Activated T-cell treated with anti-CD3 and anti-CD28 coated beads, Interleukin-2, amount 50 U/mL, for 4 hours (primary cell): ENCODE measurements at regions not wholly inside any gene's neighbourhood (a gene's known extent, or its start where the extent isn't known, plus 50 kb on each side); places are given as distances from the start of the nearest gene placed in this dataset.
"Not testable (repeated sequence)": the region's sequence is repeated elsewhere in the genome, so short reads cannot be mapped to it uniquely, and the experiment has no call there.

Source experiments
- ATAC-seq, 2 donors: fragments of 200-7000 bp; cut with Tn5 transposase; one replicate each; pipeline ENCODE4 v1.10.0; 2021
- DNase-seq: peaks from one replicate; pipeline ENCODE4 v3.0.0-alpha.2; 2020
- H3K27me3 Mint-ChIP-seq: one replicate; pipeline ENCODE4 v1.8.0; 2021; ENCODE audit warnings: low read depth, mixed read lengths
- H3K36me3 Mint-ChIP-seq: one replicate; pipeline ENCODE4 v1.8.0; 2022; ENCODE audit warnings: mixed read lengths; ENCODE audit not compliant: insufficient read depth
- H3K4me1 Mint-ChIP-seq: one replicate; pipeline ENCODE4 v1.8.0; 2021; ENCODE audit warnings: low read depth, mixed read lengths
- H3K4me3 Mint-ChIP-seq: one replicate; pipeline ENCODE4 v1.8.0; 2021; ENCODE audit warnings: mild to moderate bottlenecking, moderate library complexity, mixed read lengths
- H3K9me3 Mint-ChIP-seq: one replicate; pipeline ENCODE4 v1.8.0; 2021; ENCODE audit warnings: mixed read lengths

DNA sequence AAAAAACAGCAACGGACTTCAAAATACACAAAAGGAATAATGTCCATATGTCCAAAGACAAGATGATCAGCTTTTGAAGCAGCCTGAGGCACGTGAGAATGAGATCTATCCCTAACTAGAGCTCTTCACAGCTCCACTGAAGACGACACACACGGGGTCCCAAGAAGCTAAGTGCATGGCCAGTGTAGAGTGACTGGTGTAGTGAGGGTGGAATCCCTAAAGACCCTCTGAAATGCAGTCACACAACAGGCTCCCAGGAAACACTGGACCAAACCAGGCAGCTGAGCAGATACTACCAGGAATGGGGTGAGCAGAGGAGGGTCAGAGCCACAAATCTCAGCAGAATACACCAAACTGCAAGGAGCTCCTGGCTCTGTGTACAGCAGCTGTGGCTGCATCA is 932.4 kb upstream of the ZNF722 start:
- not testable (repeated sequence) for H3K27me3 Mint-ChIP-seq, DNase-seq, H3K4me1 Mint-ChIP-seq, H3K4me3 Mint-ChIP-seq, H3K36me3 Mint-ChIP-seq, ATAC-seq
- H3K9me3 Mint-ChIP-seq: peaks cover 14% of the 10 kb centered on the region

DNA sequence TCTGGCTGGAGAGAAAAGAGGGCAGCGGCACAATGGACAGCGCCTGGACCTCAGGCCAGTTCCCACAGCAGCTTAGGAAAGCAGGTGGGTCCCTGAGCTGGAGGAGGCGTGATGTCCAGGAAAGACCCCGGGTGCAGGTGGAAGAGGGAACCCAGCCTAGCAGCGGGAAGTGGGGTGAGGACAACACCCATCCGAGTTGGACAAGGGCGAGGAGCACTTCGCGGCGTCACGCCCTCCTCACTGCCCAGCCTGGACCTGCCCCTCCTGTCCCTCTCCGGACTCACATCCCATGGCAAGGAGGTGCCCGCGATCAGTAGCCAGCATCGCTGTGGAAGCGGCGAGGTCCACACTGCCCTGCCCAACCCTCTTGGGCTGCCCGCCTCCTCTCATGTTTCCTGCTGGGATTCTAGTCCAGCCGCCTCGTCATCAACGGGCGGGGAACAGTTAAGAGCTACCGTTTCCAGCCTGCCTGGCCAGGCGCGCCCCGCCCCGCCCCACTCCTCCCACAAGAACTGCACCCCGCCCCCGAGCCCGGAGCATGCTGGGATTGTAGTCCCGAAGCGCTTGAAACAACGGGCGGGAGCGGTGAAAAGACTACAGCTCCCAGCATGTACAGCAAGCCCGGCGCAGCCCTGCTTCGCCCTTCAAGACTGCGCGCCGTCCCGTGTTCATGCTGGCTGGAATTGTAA is 930.6 kb upstream of the ZNF722 start:
- no peak overlapping the region for H3K4me3 Mint-ChIP-seq
- H3K27me3 Mint-ChIP-seq: no peaks in the 10 kb centered on the region
- peaks cover 19% of the 10 kb centered on the region for H3K9me3 Mint-ChIP-seq
- no peak for ATAC-seq
- DNase-seq: no peak
- H3K4me1 Mint-ChIP-seq: no peaks in the 10 kb centered on the region
- H3K36me3 Mint-ChIP-seq: no peaks in the 10 kb centered on the region

DNA sequence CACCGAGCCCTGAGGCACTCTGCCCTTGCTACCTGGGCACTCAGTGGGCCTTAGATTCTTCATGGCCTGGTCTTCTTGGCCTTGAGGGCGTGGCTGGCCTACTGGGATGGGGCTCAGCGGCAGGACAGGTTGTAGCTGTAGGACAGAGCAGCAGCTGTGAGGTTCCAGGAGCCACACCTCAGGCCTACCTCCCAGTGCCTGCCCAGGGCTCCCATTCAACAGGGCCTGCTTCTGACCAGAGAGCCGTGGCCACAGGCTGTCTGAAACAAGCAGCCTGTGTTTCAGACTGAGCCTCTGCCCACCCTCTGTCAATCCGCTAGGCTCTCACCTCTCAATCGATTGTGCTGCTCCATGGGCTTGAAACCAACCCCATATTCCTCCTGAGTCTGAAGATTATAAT is 928.0 kb upstream of the ZNF722 start:
- Mint-ChIP-seq H3K4me3 (no peak overlapping the region), H3K36me3 (no peaks in the 10 kb centered on the region), H3K27me3 (no peaks in the 10 kb centered on the region), H3K4me1 (no peaks in the 10 kb centered on the region), H3K9me3 (peaks cover 30% of the 10 kb centered on the region)
- DNase-seq: no peak
- no peak for ATAC-seq

DNA sequence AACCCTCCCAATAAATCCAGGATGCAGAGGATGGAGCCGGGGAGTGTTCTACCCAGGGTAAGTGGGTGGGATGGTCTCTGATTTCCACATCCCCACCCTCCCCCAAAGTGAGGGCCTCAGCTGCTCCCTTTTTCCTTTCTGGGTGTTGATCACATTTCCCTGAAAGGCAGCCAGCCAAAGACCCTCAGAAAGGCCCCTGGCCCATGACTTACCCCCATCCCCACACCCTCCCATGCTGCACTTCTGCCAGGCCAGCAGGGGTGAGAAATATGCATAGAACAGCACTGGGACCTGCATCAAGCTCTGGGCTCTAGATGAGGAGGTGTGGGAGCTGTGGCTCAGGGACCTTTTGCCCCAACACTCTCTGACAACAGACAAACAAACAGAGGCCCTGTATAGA is 927.3 kb upstream of the ZNF722 start:
- Mint-ChIP-seq H3K4me3 (no peak overlapping the region), H3K9me3 (peaks cover 28% of the 10 kb centered on the region), H3K36me3 (no peaks in the 10 kb centered on the region), H3K27me3 (no peaks in the 10 kb centered on the region), H3K4me1 (no peaks in the 10 kb centered on the region)
- DNase-seq (no peak), ATAC-seq (no peak)

DNA sequence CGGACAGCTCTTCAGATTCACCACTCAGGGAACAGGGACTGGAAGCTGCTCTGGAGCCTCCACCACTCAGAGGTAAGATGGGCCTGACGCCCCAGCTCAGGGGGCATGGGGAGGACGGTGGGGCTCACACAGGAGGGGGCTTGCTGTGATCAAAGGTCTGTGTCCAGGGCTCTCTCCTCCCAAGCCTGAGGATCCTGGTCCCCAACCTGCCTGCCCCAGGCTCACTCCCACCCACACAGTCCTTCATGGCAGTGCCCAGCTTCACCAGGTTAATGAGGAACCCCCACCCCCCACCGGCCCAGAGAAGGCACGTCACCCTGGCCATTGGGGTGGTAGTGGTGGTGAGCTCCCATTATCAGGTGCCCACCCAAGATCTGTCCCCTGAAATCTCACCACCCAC is 926.7 kb upstream of the ZNF722 start:
- Mint-ChIP-seq H3K27me3 (no peaks in the 10 kb centered on the region), H3K36me3 (no peaks in the 10 kb centered on the region), H3K4me1 (no peaks in the 10 kb centered on the region), H3K9me3 (peaks cover 28% of the 10 kb centered on the region), H3K4me3 (no peak overlapping the region)
- DNase-seq (no peak), ATAC-seq (no peak)

GRCh38 chr7:63072806-63073205 is 925.8 kb upstream of the ZNF722 start:
- Mint-ChIP-seq H3K4me3 (no peak overlapping the region), H3K27me3 (no peaks in the 10 kb centered on the region), H3K4me1 (no peaks in the 10 kb centered on the region), H3K36me3 (no peaks in the 10 kb centered on the region), H3K9me3 (peaks cover 28% of the 10 kb centered on the region)
- no peak for DNase-seq
- ATAC-seq: no peak

DNA sequence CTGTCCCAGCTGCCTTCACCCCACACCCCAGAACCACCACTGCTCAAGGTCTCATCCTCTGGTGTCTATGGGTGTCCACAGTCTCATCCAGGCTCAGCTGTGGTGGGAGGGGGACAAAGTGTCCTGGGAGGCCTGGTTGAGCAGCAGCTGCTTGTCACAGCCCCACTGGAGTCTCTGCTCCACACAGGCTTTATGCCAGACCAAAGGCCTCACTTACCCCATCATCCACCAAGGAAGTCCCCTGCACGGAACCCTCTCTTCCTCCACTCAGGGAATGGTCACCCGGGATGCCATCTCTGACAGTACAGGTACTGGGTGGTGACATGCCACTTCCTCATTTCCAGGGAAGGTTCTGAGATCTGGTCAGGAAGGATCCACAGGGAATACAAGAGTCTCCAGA is 925.4 kb upstream of the ZNF722 start:
- Mint-ChIP-seq H3K27me3 (no peaks in the 10 kb centered on the region), H3K9me3 (peaks cover 28% of the 10 kb centered on the region), H3K4me3 (no peak overlapping the region), H3K4me1 (no peaks in the 10 kb centered on the region), H3K36me3 (no peaks in the 10 kb centered on the region)
- DNase-seq: no peak
- no peak for ATAC-seq

DNA sequence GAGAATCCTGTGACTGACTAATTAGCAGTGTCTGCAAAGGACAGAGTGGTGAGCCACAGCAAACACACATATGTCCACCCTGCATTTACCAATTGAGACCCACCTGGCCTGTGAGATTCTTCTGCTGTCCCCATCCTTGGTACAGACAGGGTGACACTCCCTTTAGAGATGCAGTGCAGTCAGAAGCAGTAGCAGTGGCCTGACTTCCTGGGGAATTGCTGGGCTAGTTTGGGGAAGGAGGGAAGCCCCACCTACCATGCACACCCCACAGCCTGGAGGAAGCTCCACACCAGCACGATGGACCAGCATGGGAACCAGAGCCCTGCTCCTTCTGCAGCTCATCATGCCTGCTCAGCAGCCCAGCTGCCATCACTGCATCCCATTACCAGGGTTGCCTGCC is 924.9 kb upstream of the ZNF722 start:
- Mint-ChIP-seq H3K4me3 (no peak overlapping the region), H3K36me3 (no peaks in the 10 kb centered on the region), H3K9me3 (peaks cover 26% of the 10 kb centered on the region), H3K27me3 (no peaks in the 10 kb centered on the region), H3K4me1 (no peaks in the 10 kb centered on the region)
- no peak for DNase-seq
- ATAC-seq: no peak

DNA sequence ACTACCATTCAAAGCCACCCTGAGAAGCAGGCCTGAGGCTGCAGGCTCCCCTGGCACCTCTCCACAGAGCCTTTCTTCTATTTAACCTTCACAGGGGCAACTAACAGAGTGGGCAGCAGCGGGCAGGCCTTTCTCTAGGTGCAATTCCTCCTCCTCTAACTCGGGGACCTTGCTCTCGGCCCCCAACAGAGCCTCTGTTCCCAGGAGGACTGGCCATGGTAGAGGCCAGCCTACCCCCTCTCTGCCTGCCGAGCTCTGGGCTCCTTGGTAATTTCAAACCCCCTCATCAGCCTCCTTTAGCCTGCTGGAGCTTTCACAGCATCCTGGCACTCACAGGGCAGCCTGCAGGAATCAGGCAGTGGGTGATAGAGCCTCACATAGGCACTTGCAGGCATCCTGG is 920.8 kb upstream of the ZNF722 start:
- ATAC-seq (no peak), DNase-seq (no peak)
- Mint-ChIP-seq H3K27me3 (no peaks in the 10 kb centered on the region), H3K4me1 (no peaks in the 10 kb centered on the region), H3K4me3 (no peak overlapping the region), H3K36me3 (no peaks in the 10 kb centered on the region), H3K9me3 (peaks cover 34% of the 10 kb centered on the region)

DNA sequence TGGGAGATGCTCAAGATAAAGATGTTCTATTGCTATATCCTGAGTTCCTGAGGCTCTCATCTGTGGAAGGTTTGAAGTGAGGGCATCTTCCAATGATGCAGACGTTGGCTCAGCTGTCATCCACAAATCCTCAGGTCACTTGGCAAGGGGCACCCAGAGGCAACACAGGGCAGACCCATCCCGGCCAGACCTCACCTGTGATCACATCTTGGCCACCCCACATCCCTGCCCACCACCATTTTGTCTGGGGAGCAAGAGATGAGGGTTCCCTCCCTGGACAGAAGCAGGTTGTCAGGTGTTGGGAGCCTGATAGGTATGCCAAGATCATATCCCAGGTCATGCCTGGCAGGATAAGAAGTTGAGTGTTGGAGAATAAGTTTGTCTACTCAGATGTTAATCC is 918.2 kb upstream of the ZNF722 start:
- Mint-ChIP-seq H3K36me3 (no peaks in the 10 kb centered on the region), H3K4me1 (no peaks in the 10 kb centered on the region), H3K27me3 (no peaks in the 10 kb centered on the region), H3K9me3 (peaks cover 37% of the 10 kb centered on the region), H3K4me3 (no peak overlapping the region)
- DNase-seq: no peak
- no peak for ATAC-seq

GRCh38 chr7:63080831-63081230 is 917.8 kb upstream of the ZNF722 start:
- Mint-ChIP-seq H3K27me3 (no peaks in the 10 kb centered on the region), H3K4me3 (no peak overlapping the region), H3K9me3 (peaks cover 40% of the 10 kb centered on the region), H3K4me1 (no peaks in the 10 kb centered on the region), H3K36me3 (no peaks in the 10 kb centered on the region)
- ATAC-seq: no peak
- DNase-seq: no peak

DNA sequence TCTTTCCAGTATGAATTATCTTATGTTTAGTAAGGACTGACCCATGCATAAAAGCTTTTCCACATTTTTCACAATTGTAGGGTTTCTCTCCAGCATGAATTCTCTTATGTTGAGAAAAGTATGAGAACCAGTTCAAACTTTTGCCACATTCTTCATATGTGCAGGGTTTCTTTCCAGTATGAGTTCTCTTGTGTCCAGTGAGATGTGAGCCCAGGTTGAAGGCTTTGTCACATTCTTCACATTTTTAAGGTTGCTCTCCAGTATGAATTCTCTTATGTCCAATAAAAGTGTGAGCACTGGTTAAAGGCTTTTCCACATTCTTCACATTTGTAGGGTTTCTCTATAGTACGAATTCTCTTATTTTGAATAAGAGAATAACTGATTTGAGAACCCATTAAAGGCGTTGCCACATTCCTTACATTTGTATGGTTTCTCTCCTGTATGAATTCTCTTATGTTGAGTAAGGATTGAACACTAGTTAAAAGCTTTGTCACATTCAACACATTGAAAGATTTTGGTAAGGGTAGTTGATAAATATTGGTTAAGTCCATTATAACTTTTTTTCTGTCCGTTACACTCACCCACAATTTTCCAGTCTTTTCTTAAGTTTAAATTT is 911.0 kb upstream of the ZNF722 start:
- Mint-ChIP-seq H3K4me3 (no peak overlapping the region), H3K9me3 (peaks cover 71% of the 10 kb centered on the region), H3K27me3 (no peaks in the 10 kb centered on the region), H3K36me3 (no peaks in the 10 kb centered on the region), H3K4me1 (no peaks in the 10 kb centered on the region)
- DNase-seq (no peak), ATAC-seq (no peak)

GRCh38 chr7:63092951-63093350 is 905.7 kb upstream of the ZNF722 start:
- H3K4me3 Mint-ChIP-seq: no peak overlapping the region
- no peak for ATAC-seq

GRCh38 chr7:63093481-63093880 is 905.2 kb upstream of the ZNF722 start:
- DNase-seq (no peak), ATAC-seq (no peak)
- no peaks in the 10 kb centered on the region for H3K4me1 Mint-ChIP-seq
- no peaks in the 10 kb centered on the region for H3K36me3 Mint-ChIP-seq
- H3K4me3 Mint-ChIP-seq: no peak overlapping the region
- peaks cover 39% of the 10 kb centered on the region for H3K9me3 Mint-ChIP-seq
- no peaks in the 10 kb centered on the region for H3K27me3 Mint-ChIP-seq

More at GRCh38 chr7:63092951-63093350, 905.7 kb upstream of the ZNF722 start:
- Mint-ChIP-seq H3K9me3 (peaks cover 44% of the 10 kb centered on the region), H3K27me3 (no peaks in the 10 kb centered on the region), H3K36me3 (no peaks in the 10 kb centered on the region), H3K4me1 (no peaks in the 10 kb centered on the region)
- DNase-seq: no peak

GRCh38 chr7:63096141-63096540 is 902.5 kb upstream of the ZNF722 start:
- Mint-ChIP-seq H3K4me1 (no peaks in the 10 kb centered on the region), H3K4me3 (no peak overlapping the region), H3K9me3 (peaks cover 25% of the 10 kb centered on the region), H3K36me3 (no peaks in the 10 kb centered on the region), H3K27me3 (no peaks in the 10 kb centered on the region)
- DNase-seq (no peak), ATAC-seq (no peak)
